OCI-M2 (cell line): ENCODE measurements at regions not wholly inside any gene's neighbourhood (a gene's known extent, or its start where the extent isn't known, plus 50 kb on each side); places are given as distances from the start of the nearest gene placed in this dataset.

ENCODE experiments used
- DNase-seq: peaks from one replicate; lab custom pipeline; 2025; ENCODE audit not compliant: unreplicated experiment; lab: John Stamatoyannopoulos, UW

GRCh38 chr12:85669911-85670310 is 166.3 kb downstream of the RASSF9 start:
- DNase-seq = no peak

- DNase-seq = no peak
Observed at GRCh38 chr12:85672436-85672835, 163.8 kb downstream of the RASSF9 start.

GRCh38 chr12:85673921-85674420 is 162.2 kb downstream of the RASSF9 start:
- no peak for DNase-seq

GRCh38 chr12:85676816-85677749 is 159.1 kb downstream of the RASSF9 start:
- no peak for DNase-seq

- DNase-seq = no peak
Observed at GRCh38 chr12:85679296-85679695, 156.9 kb downstream of the RASSF9 start.

- DNase-seq = no peak
Observed at GRCh38 chr12:85680881-85681280, 155.3 kb downstream of the RASSF9 start.

GRCh38 chr12:85681333-85681732 is 154.9 kb downstream of the RASSF9 start:
- DNase-seq = no peak

GRCh38 chr12:85683051-85683450 is 153.2 kb downstream of the RASSF9 start:
- no peak for DNase-seq

GRCh38 chr12:85688837-85689236 is 147.4 kb downstream of the RASSF9 start:
- no peak for DNase-seq

- DNase-seq = no peak
Observed at GRCh38 chr12:85690146-85690545, 146.1 kb downstream of the RASSF9 start.

GRCh38 chr12:85693093-85693665 is 143.0 kb downstream of the RASSF9 start:
- DNase-seq = no peak

- no peak for DNase-seq
Observed at GRCh38 chr12:85695097-85695715, 141.0 kb downstream of the RASSF9 start.

- DNase-seq = no peak
Observed at GRCh38 chr12:85697003-85697402, 139.2 kb downstream of the RASSF9 start.

GRCh38 chr12:85698937-85699336 is 137.3 kb downstream of the RASSF9 start:
- DNase-seq = no peak

GRCh38 chr12:85708775-85709174 is 127.4 kb downstream of the RASSF9 start:
- no peak for DNase-seq

- DNase-seq = no peak
Observed at GRCh38 chr12:85711735-85712390, 124.3 kb downstream of the RASSF9 start.

- no peak for DNase-seq
Observed at GRCh38 chr12:85713373-85713772, 122.8 kb downstream of the RASSF9 start.

- no peak for DNase-seq
Observed at GRCh38 chr12:85714425-85714824, 121.8 kb downstream of the RASSF9 start.

GRCh38 chr12:85720308-85721033 is 115.7 kb downstream of the RASSF9 start:
- no peak for DNase-seq

GRCh38 chr12:85725991-85726390 is 110.2 kb downstream of the RASSF9 start:
- DNase-seq = no peak
